ENCODE measurements at regions not wholly inside any gene's neighbourhood (a gene's known extent, or its start where the extent isn't known, plus 50 kb on each side); places are given as distances from the start of the nearest gene placed in this dataset.

DNA sequence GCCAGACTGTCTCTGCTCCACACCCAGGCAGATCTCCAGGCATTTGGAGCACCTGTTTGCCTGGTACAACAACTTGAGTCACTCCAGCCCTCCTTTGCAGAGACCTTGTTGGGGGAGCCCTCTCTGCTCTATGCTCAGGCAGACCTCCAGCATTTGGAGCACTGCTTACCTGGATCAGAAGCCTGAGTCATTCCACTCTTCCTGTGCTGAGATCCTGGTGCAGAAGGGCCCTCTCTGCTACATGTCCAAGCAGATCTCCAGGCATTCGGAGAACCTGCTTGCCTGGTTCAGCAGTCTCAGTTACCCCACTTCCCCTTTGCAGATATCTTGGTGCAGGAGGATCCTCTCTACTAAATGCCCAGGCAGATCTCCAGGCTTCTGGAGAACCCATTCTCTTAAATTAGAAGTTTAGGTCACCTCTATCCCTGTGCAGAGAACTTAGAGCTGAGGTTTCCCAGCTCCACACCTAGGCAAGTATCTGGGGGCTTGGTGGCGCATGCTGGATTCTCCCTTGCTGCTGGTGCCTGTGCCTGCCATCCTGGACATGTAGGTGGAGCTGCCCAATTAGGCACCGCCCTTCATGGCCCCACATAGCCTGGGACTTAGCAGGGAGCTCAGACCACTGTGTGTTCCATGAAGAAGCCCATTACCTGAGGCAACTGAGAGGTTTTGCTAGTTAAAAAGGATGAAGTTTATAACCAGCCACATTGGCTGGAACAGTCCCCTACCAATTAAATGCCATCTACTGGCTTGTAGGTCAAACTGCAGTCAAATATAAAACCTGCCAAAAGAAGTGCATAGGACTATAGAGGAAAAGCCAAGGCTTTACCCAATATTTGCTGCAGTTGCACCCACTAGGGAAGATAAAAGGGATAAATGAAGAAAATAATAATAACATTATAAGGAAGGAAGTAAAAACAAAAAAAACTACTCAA is 97.6 kb upstream of the SLITRK6 start:
- DNase-seq (ENCODE audit: low read depth) = no peak

DNA sequence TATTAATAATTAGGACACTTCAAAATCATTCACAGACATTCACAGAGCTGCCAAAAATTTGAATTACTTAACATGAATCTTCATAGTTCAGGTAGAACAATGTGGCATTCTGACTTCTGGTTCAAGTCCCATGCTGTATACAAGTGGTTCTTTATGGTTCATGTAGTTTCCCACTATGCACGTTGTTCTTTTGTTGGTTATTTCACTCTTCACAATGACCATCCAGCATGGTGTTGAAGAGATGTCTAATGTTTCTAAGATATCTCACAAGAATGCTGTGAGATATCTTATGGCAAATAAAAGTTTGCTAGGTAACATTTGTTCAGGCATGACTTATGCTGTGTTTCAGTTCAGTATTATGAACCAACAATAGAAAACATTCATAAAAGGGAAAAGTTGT is 88.2 kb upstream of the SLITRK6 start:
- no peak for DNase-seq (ENCODE audit: low read depth)

DNA sequence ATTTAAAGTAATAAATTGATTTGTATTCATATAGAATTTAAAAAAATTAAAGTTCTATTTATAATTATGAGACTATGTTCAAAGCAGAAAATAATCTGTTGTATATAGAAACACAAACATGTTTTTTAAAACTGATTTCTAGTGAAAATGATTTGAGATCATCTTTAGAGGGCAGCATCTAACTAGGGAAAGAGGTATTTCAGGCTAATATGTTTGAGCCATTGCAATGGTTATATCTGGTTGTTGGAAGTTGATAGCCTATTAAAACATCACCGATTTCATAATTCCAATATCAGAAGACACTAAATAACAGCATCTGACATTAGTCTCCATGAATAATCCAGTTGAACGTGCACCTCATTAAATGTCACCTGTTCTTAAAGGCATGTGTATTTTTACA is 79.8 kb upstream of the SLITRK6 start:
- no peak for DNase-seq (ENCODE audit: low read depth)

DNA sequence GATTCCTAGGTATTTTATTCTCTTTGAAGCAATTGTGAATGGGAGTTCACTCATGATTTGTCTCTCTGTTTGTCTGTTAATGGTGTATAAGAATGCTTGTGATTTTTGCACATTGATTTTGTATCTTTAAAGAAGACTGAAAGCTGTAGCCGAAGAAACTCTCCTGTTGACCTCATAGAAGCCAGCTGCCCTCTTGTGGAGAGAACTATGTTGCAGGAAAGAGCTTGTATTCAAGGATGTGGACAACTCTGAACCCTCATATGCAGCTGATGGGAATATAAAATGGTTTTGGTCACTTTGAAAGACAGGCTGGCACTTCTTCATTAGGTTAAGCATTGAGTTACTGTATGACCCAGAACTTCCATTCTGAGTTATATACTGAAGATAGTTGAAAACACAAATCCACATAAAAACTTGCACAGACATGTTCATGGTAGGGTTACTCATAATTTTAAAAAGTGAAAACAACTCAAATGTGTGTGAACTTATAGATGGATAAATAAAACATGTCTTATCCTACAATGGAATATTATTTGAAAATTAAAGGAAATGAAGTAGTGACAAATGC is 65.8 kb upstream of the SLITRK6 start:
- DNase-seq (ENCODE audit: low read depth) = peak; percentile 30

DNA sequence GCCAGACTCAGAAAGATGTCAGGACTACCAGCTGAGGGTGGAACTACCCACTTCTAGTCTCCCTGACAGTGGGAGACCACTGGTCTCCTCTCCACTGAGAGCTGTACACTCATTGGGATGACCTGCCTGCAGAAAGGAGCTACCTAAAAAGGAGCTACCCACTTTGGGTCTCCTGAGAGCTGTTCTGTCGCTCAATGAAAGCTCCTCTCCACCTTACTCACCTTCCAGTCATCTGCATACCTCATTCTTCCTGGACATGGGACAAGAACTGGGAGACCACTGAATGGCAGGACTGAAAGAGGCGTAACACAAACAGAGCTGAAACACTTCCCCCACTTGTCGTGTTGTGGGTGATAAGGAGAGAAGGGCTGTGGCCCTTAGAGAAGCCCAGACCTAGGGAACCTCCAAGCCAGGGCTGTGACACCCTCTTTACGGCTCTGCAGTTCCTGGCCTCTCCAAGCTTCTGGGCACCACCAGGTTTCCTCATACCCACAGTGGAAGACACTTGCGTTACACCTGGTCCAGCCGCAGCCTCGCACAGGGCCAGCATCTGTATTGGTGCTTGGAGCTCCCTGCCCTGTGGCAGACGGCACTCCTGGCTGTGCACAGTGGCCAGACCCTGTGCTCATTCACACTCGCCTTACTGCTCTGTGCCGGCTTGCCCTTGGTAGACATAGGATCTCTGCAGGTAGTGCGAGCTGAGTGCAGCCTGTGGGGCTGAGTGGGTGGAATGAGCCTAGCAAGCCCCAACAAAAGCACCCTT is 54.9 kb upstream of the SLITRK6 start:
- no peak for DNase-seq (ENCODE audit: low read depth)

DNA sequence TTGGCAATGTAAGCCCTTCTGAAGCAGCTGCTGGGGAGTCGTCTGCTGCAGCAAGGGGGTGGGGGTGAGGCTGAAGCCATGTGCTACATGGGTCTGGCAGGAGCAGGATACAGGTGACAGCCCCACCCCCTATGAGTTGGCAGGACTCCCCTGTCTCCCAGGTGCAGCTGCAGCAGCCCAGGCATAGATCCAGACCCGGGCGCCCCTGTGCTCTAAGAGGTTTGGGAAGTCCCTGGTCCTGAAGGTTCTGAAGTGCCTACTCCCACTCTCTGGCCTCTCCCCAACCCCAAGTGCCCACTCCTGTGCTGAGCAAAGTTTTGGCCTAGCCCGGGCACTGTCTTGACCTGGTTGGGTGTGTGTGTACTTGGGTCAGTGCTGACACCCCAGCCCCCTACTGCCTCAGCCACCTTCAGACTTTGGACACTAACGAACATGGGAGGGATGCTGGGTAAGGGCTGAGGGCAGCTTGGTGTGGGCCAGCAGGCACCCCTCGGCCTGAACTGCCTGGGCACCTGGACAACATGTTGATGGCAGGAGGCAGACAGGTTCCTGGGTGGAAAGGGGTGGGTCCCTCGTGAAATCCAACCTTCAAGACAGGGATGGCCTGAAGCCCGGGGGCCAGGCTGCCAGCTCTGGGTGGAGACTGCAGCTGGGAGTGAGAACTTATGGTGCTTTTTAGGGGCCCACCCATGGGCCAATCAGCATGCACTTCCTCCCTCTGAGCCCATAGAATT is 54.1 kb upstream of the SLITRK6 start:
- no peak for DNase-seq (ENCODE audit: low read depth)

Data from iris pigment epithelial cell (primary cell).